HG02798 (cell line): ENCODE measurements at regions not wholly inside any gene's neighbourhood (a gene's known extent, or its start where the extent isn't known, plus 50 kb on each side); places are given as distances from the start of the nearest gene placed in this dataset.

ENCODE experiments used
- ATAC-seq: cut with Tn5 transposase; IDR thresholded peaks from one replicate; pipeline ENCODE4 v1.9.1; 2021; ENCODE audit warnings: mild to moderate bottlenecking; ENCODE audit not compliant: unreplicated experiment, poor library complexity

- no peak for ATAC-seq
These were observed 71.4 kb upstream of the ESRRG start for GRCh38 chr1:216794586-216794985.

DNA sequence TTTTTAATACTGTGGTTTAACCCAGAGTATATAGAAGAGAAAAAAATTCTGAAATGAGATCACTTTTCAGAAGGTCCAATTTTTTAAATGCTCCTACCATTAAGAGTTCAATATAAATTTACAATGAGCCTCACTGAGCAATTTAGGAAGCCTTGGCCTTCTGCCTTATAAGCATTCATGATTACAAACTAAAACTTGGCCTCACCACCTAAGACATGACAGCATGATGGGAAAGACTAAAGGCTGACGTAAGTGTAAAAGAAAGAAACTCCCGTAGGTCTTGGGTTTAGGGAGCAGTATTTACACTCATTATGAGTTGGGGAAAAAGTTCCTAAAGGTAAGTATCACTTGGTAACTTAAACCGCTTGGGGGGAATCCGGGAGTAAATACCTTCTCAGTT is 70.7 kb upstream of the ESRRG start:
- no peak for ATAC-seq

GRCh38 chr1:216793303-216793702 is 70.1 kb upstream of the ESRRG start:
- no peak for ATAC-seq

- no peak for ATAC-seq
These were observed 65.4 kb upstream of the ESRRG start for GRCh38 chr1:216788671-216789070.

DNA sequence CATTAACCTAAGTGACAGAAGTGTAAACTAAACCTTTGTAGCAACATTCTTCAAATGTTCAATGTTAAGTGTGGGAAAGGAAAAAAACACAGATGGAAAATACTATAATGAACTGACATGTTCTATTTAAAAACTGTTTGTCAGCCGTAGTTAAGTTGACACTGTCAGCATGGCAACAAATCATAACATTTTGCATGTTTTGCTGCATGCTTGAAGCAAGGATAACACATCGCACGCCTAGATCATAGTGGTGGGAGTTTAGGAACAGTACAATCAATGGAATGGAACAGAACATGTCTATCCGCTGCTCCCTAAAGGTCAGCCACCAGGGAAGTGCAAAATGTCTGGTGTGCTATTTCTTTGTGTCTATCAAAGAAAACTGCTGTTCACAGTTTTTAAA is 62.5 kb upstream of the ESRRG start:
- ATAC-seq = no peak

- no peak for ATAC-seq
These were observed 62.0 kb upstream of the ESRRG start for GRCh38 chr1:216785221-216785620.

GRCh38 chr1:216779686-216780085 is 56.5 kb upstream of the ESRRG start:
- no peak for ATAC-seq

DNA sequence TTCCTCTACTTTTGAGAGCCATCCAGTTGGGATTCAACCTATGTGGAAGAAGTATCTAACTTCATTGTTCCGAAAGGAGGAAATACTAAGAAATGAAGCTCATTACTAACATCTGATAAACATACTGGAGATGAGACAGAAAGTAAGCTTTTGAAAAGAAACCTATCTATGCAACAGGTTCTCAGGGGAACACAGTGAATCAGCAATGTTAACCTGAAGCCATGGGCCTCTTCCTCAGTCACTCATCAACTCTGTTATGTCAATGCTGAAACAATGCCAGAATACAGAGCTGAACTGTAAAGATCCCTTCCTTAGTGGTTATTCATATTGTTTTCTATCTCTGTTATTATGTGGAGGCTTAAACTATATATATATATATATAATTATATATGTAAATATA is 55.5 kb upstream of the ESRRG start:
- ATAC-seq = no peak

DNA sequence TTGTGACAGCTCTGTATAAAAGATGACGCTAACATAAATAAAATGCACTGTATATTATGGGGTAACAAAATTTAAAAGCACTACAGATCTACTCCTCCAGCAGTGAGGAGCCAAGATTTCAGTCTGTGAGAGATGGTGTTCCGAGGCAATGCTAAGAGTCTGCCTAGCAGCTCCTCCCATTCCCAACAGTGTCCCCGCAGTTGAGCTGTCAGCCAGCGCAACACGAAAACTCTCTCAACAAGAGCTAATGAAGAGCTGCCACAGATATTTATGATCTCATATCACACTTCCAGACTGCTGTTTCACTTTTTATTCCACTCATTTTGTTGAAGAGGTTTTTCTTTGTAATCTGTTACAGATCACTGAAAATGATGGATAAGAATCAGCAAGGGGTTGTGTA is 53.9 kb upstream of the ESRRG start:
- ATAC-seq = no peak
